GM12875 (cell line): ENCODE measurements at regions not wholly inside any gene's neighbourhood (a gene's known extent, or its start where the extent isn't known, plus 50 kb on each side); places are given as distances from the start of the nearest gene placed in this dataset.

Source experiments
- H3K4me3 ChIP-seq: one replicate; pipeline ENCODE4 v1.5.1; 2011; ENCODE audit warnings: low read depth, low read length, control low read depth
- TF ChIP-seq, protein P1 (sequence below): IDR thresholded peaks from 2 replicates; pipeline ENCODE4 v1.5.1; 2011; ENCODE audit warnings: low read depth, mild to moderate bottlenecking, control low read depth, inconsistent platforms, low read length, moderate library complexity, borderline replicate concordance; ENCODE audit not compliant: insufficient read depth

- H3K4me3 ChIP-seq, result no peak overlapping the region
- TF ChIP-seq, protein P1, sequence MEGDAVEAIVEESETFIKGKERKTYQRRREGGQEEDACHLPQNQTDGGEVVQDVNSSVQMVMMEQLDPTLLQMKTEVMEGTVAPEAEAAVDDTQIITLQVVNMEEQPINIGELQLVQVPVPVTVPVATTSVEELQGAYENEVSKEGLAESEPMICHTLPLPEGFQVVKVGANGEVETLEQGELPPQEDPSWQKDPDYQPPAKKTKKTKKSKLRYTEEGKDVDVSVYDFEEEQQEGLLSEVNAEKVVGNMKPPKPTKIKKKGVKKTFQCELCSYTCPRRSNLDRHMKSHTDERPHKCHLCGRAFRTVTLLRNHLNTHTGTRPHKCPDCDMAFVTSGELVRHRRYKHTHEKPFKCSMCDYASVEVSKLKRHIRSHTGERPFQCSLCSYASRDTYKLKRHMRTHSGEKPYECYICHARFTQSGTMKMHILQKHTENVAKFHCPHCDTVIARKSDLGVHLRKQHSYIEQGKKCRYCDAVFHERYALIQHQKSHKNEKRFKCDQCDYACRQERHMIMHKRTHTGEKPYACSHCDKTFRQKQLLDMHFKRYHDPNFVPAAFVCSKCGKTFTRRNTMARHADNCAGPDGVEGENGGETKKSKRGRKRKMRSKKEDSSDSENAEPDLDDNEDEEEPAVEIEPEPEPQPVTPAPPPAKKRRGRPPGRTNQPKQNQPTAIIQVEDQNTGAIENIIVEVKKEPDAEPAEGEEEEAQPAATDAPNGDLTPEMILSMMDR, result no peak
These were observed 348.7 kb upstream of the RUNX1 start for GRCh38 chr21:35397781-35398180.

DNA sequence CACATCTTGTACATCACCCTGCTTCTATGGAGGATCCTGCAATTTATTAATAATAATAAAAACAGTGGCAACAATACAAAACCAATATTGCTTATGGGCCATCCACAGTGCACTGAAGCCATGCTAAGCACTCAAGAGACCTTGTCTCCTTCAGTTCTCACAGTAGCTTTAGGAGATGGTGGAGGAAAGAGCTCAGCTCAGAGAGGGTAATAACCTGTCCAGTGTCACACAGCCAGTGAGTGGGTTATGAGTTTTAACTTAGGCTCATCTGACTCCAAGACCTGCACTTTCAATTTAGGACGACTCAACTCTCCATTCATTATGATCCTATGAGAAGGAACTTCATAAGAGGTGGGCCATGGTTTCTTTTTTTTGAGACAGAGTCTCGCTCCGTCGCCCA is 347.6 kb upstream of the RUNX1 start:
- no peak overlapping the region for H3K4me3 ChIP-seq
- TF ChIP-seq, protein P1, result no peak

GRCh38 chr21:35395728-35396127 is 346.6 kb upstream of the RUNX1 start:
- TF ChIP-seq, protein P1, result no peak
- H3K4me3 ChIP-seq, result no peak overlapping the region

DNA sequence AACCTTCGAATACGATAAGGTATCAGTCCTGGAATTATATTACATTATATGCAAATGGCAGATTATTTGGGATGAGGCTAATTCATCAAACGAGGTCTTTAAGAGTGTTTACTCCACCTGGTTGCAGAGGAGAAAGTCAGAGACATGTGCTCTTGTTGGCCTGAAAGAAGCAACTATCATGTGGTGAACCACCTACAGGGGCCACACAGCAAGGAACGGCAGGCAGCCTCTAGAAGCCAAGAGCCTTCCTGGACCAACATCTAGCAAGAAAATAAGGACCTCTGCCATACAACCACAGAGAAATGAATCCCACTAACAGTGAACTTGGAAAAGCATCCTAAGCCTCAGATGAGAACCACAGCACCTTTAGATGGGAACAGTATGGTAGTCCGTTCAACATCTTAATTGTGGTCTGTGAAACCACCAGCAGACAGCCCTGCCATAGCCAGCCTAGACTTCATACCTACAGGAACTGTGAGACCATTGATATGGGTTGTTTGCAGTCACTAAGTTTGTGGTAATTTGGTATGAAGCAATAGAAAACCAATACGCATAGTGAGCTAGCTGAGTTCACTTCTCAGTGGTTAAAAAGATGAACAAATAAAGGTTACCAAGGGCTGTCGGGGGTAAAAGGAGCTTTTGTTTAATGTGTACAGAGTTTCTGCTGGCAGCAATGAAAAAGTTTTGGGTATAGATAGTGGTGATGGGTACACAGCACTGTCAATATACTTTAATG is 345.7 kb upstream of the RUNX1 start:
- H3K4me3 ChIP-seq, result no peak overlapping the region
- TF ChIP-seq, protein P1, result no peak

DNA sequence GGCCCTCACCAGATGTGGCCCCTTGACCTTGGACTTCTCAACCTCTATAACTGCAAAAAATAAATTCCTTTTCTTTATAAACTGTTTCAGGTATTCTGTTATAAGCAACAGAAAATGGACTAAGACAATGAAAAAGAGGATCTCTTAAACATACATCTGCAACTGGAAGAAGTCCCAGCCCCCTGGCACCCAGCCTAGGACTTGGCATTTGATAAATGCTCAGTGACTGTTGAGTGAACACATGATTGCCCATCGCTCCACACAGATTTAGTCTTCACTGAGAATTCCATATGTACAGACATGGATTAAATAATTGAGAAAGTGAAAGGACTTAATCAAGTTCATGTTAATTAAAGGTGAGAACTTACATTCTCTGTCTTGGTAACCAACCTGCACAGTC is 344.9 kb upstream of the RUNX1 start:
- TF ChIP-seq, protein P1, result no peak

GRCh38 chr21:35390013-35390776 is 341.1 kb upstream of the RUNX1 start:
- no peak overlapping the region for H3K4me3 ChIP-seq
- TF ChIP-seq, protein P1, result no peak

More for the DNA sequence above, 344.9 kb upstream of the RUNX1 start:
- H3K4me3 ChIP-seq, result no peak overlapping the region
